Transverse colon (tissue), 4 donors: ENCODE measurements at regions not wholly inside any gene's neighbourhood (a gene's known extent, or its start where the extent isn't known, plus 50 kb on each side); places are given as distances from the start of the nearest gene placed in this dataset.

ENCODE experiments used
- DNase-seq: peaks from one replicate; pipeline ENCODE4 v3.0.0-alpha.2; 2019
- H3K27ac ChIP-seq, 4 donors: fragments of 200-600 bp; sonication (generic); 2 replicates each; pipeline ENCODE4 v1.5.1; 2016 to 2018; ENCODE audit warnings: inconsistent platforms in 4 of 4
- H3K27me3 ChIP-seq: fragments of 200-600 bp; sonication (generic); 2 replicates; pipeline ENCODE4 v1.5.1; 2017; ENCODE audit warnings: inconsistent platforms
- H3K36me3 ChIP-seq, 4 donors: fragments of 200-600 bp; sonication (generic); 2 replicates each; pipeline ENCODE4 v1.5.1; 2017 to 2019; ENCODE audit warnings: inconsistent platforms in 4 of 4
- H3K4me1 ChIP-seq, 4 donors: fragments of 200-600 bp; sonication (generic); 2 replicates each; pipeline ENCODE4 v1.5.1; 2017 to 2020; ENCODE audit warnings: inconsistent platforms in 4 of 4
- H3K4me3 ChIP-seq, 4 donors: fragments of 200-600 bp; sonication (generic); 1 replicate in 1 of 4; 2 replicates in 3 of 4; pipeline versions ENCODE4 v1.5.1 to v1.6.1; 2017 to 2019; ENCODE audit warnings: inconsistent platforms in 4 of 4
- H3K9me3 ChIP-seq, 2 donors: fragments of 200-600 bp; sonication (generic); 2 replicates each; pipeline ENCODE4 v1.5.1; 2017 to 2019; ENCODE audit warnings: inconsistent platforms in 2 of 2
- EP300 ChIP-seq: sonication (generic); formaldehyde crosslinking; IDR thresholded peaks from one replicate; pipeline ENCODE4 v1.6.1; 2017; ENCODE audit warnings: antibody characterized with exemption, low read depth
- POLR2A ChIP-seq: fragments of 450-650 bp; IDR thresholded peaks from one replicate; pipeline ENCODE4 v1.6.1; 2016; ENCODE audit warnings: antibody characterized with exemption, mild to moderate bottlenecking, moderate library complexity
- POLR2AphosphoS5 ChIP-seq, 3 donors: sonication (generic); formaldehyde crosslinking; IDR thresholded peaks; one replicate each; pipeline ENCODE4 v1.6.1; 2016; ENCODE audit warnings: antibody characterized with exemption in 3 of 3
- WGBS, 2 donors: methylation state at CpG; one replicate each; pipeline ENCODE4 v1.1.5; 2018; ENCODE audit warnings: low coverage in 1 of 2; 5-methylcytosine and 5-hydroxymethylcytosine counted together
- in situ Hi-C, 4 donors: fragments of 200-750 bp; cut with MboI; loops; one replicate each; pipeline versions ENCODE4 v1.15.0 to v1.15.1; 2017; ENCODE audit warnings: low sequenced_read_pairs in 3 of 4, low pct_ligation_motif_present in 1 of 4, low pct_unique_long_range_greater_than_20kb in 1 of 4
- intact Hi-C: fragments of 100-400 bp; cut with DNase I; formaldehyde crosslinking; loops from one replicate; pipeline ENCODE4 v1.15.1; 2023; ENCODE audit warnings: low total_unique reads
- TF ChIP-seq, protein P1 (sequence below), 5 experiments: fragments of 200-600 bp in 3 of 5; fragments of 450-650 bp in 2 of 5; sonication (generic) in 3 of 5; IDR thresholded peaks; 1 replicate in 2 of 5; 2 replicates in 3 of 5; pipeline ENCODE4 v1.5.1; 2016 to 2017; ENCODE audit warnings: antibody characterized with exemption in 5 of 5, inconsistent platforms in 3 of 5, mild to moderate bottlenecking in 2 of 5, moderate library complexity in 1 of 5

- no peak for DNase-seq
- Histone ChIP-seq H3K4me3 (no peak overlapping the region), H3K27me3 (no peaks in the 10 kb centered on the region), H3K4me1 (no peaks in the 10 kb centered on the region), H3K9me3 (no peaks in the 10 kb centered on the region), H3K36me3 (no peaks in the 10 kb centered on the region), H3K27ac (no peak overlapping the region)
- in situ Hi-C loops, result no loop called here
- 90 to 94% methylated on average over 3 of the region's 3 CpGs for WGBS, 2 donors
- intact Hi-C loops, result no loop called here
- TF ChIP-seq POLR2A (no peak), POLR2AphosphoS5 (IDR thresholded peaks at IDR 0.05) (no peak), EP300 (no peak)
These were observed 59.7 kb downstream of the NAA11 start for GRCh38 chr4:79266136-79266535.

GRCh38 chr4:79259242-79259641 is 66.6 kb downstream of the NAA11 start:
- DNase-seq, result no peak
- TF ChIP-seq POLR2A, result no peak
- no peak for TF ChIP-seq POLR2AphosphoS5 (IDR thresholded peaks at IDR 0.05)
- TF ChIP-seq, protein P1, sequence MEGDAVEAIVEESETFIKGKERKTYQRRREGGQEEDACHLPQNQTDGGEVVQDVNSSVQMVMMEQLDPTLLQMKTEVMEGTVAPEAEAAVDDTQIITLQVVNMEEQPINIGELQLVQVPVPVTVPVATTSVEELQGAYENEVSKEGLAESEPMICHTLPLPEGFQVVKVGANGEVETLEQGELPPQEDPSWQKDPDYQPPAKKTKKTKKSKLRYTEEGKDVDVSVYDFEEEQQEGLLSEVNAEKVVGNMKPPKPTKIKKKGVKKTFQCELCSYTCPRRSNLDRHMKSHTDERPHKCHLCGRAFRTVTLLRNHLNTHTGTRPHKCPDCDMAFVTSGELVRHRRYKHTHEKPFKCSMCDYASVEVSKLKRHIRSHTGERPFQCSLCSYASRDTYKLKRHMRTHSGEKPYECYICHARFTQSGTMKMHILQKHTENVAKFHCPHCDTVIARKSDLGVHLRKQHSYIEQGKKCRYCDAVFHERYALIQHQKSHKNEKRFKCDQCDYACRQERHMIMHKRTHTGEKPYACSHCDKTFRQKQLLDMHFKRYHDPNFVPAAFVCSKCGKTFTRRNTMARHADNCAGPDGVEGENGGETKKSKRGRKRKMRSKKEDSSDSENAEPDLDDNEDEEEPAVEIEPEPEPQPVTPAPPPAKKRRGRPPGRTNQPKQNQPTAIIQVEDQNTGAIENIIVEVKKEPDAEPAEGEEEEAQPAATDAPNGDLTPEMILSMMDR (IDR thresholded peaks at IDR 0.05), result no peak
- no peak for TF ChIP-seq EP300
- no peak overlapping the region for H3K4me3 ChIP-seq
- H3K9me3 ChIP-seq, result no peaks in the 10 kb centered on the region
- intact Hi-C loops (no loop called here), in situ Hi-C loops (no loop called here)
- WGBS, 2 donors, result 81% methylated on average over 2 of the region's 2 CpGs; no CpG with 5 or more reads in 1 of the 2 donors
- no peaks in the 10 kb centered on the region for H3K4me1 ChIP-seq
- H3K27me3 ChIP-seq, result no peaks in the 10 kb centered on the region
- no peaks in the 10 kb centered on the region for H3K36me3 ChIP-seq
- H3K27ac ChIP-seq, result no peak overlapping the region

DNA sequence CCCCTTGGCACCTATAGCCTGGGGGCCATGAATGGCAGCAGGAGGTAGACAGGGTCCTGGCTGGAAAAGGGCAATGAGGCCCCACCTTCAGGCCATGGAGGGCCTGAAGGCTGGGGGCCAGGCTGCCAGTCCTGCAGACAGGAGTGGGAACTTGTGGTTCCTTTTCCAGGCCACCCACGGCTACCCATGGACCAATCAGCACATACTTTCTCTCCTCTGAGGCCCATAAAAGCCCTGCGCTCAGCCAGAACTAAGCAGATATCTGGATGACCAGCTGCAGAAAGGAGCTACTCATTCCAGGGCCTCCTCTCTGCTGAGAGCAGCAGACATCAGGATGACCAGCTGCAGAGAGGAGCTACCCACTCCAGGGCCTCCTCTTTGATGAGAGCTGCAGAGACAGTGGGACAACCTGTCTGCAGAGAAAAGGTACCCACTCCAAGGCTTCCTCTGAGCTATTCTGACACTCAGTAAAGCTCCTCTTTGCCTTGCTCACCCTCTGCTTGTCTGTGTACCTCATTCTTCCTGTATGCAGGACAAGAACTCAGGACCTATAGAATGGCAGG is 67.2 kb downstream of the NAA11 start:
- intact Hi-C loops (no loop called here), in situ Hi-C loops (no loop called here)
- H3K9me3 ChIP-seq, result no peaks in the 10 kb centered on the region
- no peak for DNase-seq
- no peak overlapping the region for H3K27ac ChIP-seq
- H3K4me1 ChIP-seq, result no peaks in the 10 kb centered on the region
- no peak overlapping the region for H3K4me3 ChIP-seq
- TF ChIP-seq, protein P1 (IDR thresholded peaks at IDR 0.05), result no peak
- TF ChIP-seq EP300, result no peak
- no peak for TF ChIP-seq POLR2AphosphoS5 (IDR thresholded peaks at IDR 0.05)
- no peak for TF ChIP-seq POLR2A
- 94% methylated on average over 2 of the region's 2 CpGs; no CpG with 5 or more reads in 1 of the 2 donors for WGBS, 2 donors
- no peaks in the 10 kb centered on the region for H3K27me3 ChIP-seq
- no peaks in the 10 kb centered on the region for H3K36me3 ChIP-seq

GRCh38 chr4:79257953-79258613 is 67.8 kb downstream of the NAA11 start:
- no peaks in the 10 kb centered on the region for H3K4me1 ChIP-seq
- H3K27me3 ChIP-seq, result no peaks in the 10 kb centered on the region
- H3K4me3 ChIP-seq, result no peak overlapping the region
- intact Hi-C loops, result no loop called here
- TF ChIP-seq, protein P1 (IDR thresholded peaks at IDR 0.05), result no peak
- TF ChIP-seq POLR2AphosphoS5 (IDR thresholded peaks at IDR 0.05), result no peak
- TF ChIP-seq EP300, result no peak
- TF ChIP-seq POLR2A, result no peak
- H3K27ac ChIP-seq, result no peak overlapping the region
- in situ Hi-C loops, result no loop called here
- 93 to 100% methylated on average over 1 to 5 of the region's 5 CpGs for WGBS, 2 donors
- no peak for DNase-seq
- H3K9me3 ChIP-seq, result no peaks in the 10 kb centered on the region
- H3K36me3 ChIP-seq, result no peaks in the 10 kb centered on the region
